ENCODE measurements at regions not wholly inside any gene's neighbourhood (a gene's known extent, or its start where the extent isn't known, plus 50 kb on each side); places are given as distances from the start of the nearest gene placed in this dataset.
"Not testable (repeated sequence)": the region's sequence is repeated elsewhere in the genome, so short reads cannot be mapped to it uniquely, and the experiment has no call there.

- not testable (repeated sequence) for DNase-seq (ENCODE audit: low spot score)
These were observed 335.3 kb downstream of the ADGRD1 start for GRCh38 chr12:131288765-131289695.

- DNase-seq (ENCODE audit: low spot score), result not testable (repeated sequence)
These were observed 336.1 kb downstream of the ADGRD1 start for GRCh38 chr12:131289807-131290206.

GRCh38 chr12:131290255-131290959 lies 336.7 kb downstream of the ADGRD1 start:
- no peak for DNase-seq (ENCODE audit: low spot score)

- DNase-seq (ENCODE audit: low spot score), result not testable (repeated sequence)
These were observed 339.6 kb downstream of the ADGRD1 start for GRCh38 chr12:131293071-131294015.

GRCh38 chr12:131294716-131295115 lies 341.0 kb downstream of the ADGRD1 start:
- DNase-seq (ENCODE audit: low spot score), result not testable (repeated sequence)

GRCh38 chr12:131295117-131295516 lies 341.4 kb downstream of the ADGRD1 start:
- DNase-seq (ENCODE audit: low spot score), result not testable (repeated sequence)

- DNase-seq (ENCODE audit: low spot score), result not testable (repeated sequence)
These were observed 341.9 kb downstream of the ADGRD1 start for GRCh38 chr12:131295559-131295958.

GRCh38 chr12:131296136-131296535 lies 342.4 kb downstream of the ADGRD1 start:
- not testable (repeated sequence) for DNase-seq (ENCODE audit: low spot score)

GRCh38 chr12:131296651-131297050 lies 342.9 kb downstream of the ADGRD1 start:
- not testable (repeated sequence) for DNase-seq (ENCODE audit: low spot score)

GRCh38 chr12:131298526-131299369 lies 345.0 kb downstream of the ADGRD1 start:
- not testable (repeated sequence) for DNase-seq (ENCODE audit: low spot score)

- DNase-seq (ENCODE audit: low spot score), result not testable (repeated sequence)
These were observed 345.6 kb downstream of the ADGRD1 start for GRCh38 chr12:131299370-131299701.

- DNase-seq (ENCODE audit: low spot score), result not testable (repeated sequence)
These were observed 349.9 kb downstream of the ADGRD1 start for GRCh38 chr12:131303576-131303975.

GRCh38 chr12:131304642-131305041 lies 350.9 kb downstream of the ADGRD1 start:
- not testable (repeated sequence) for DNase-seq (ENCODE audit: low spot score)

- no peak for DNase-seq (ENCODE audit: low spot score)
These were observed 356.0 kb downstream of the ADGRD1 start for GRCh38 chr12:131309700-131310099.

GRCh38 chr12:131310227-131310969 lies 356.7 kb downstream of the ADGRD1 start:
- DNase-seq (ENCODE audit: low spot score), result not testable (repeated sequence)

GRCh38 chr12:131311279-131311722 lies 357.6 kb downstream of the ADGRD1 start:
- DNase-seq (ENCODE audit: low spot score), result not testable (repeated sequence)

GRCh38 chr12:131311764-131312163 lies 358.1 kb downstream of the ADGRD1 start:
- DNase-seq (ENCODE audit: low spot score), result no peak

GRCh38 chr12:131312382-131312781 lies 358.7 kb downstream of the ADGRD1 start:
- not testable (repeated sequence) for DNase-seq (ENCODE audit: low spot score)

- no peak for DNase-seq (ENCODE audit: low spot score)
These were observed 359.3 kb downstream of the ADGRD1 start for GRCh38 chr12:131312793-131313545.
